PFSK-1 (cell line): ENCODE measurements at regions not wholly inside any gene's neighbourhood (a gene's known extent, or its start where the extent isn't known, plus 50 kb on each side); places are given as distances from the start of the nearest gene placed in this dataset.

Experiments
- FOXP2 ChIP-seq: optimal IDR thresholded peaks from 2 replicates; pipeline ENCODE3; 2011; ENCODE audit warnings: borderline replicate concordance, control low read depth, inconsistent platforms; ENCODE audit not compliant: insufficient read depth; ENCODE audit errors: extremely low read length, extremely low read depth
- POLR2AphosphoS5 ChIP-seq: IDR thresholded peaks from 2 replicates; pipeline ENCODE4 v1.6.1; 2012; ENCODE audit warnings: low read depth, mild to moderate bottlenecking, control low read depth, low read length, moderate library complexity
- SIN3A ChIP-seq: IDR thresholded peaks from 2 replicates; pipeline ENCODE4 v1.6.1; 2012; ENCODE audit warnings: mild to moderate bottlenecking, low read length, moderate library complexity, borderline replicate concordance; ENCODE audit not compliant: insufficient read depth
- TAF1 ChIP-seq: IDR thresholded peaks from 2 replicates; pipeline ENCODE4 v1.6.1; 2012; ENCODE audit warnings: low read length, control low read depth, borderline replicate concordance; ENCODE audit not compliant: insufficient read depth
- TF ChIP-seq, protein P1 (sequence below), 2 experiments: IDR thresholded peaks; 2 replicates each; pipeline versions ENCODE4 v1.6.1 to v1.8.0; 2011 to 2012; ENCODE audit warnings: low read depth in 2 of 2, low read length in 2 of 2, control low read depth in 1 of 2, inconsistent platforms in 1 of 2, mild to moderate bottlenecking in 1 of 2, moderate library complexity in 1 of 2; ENCODE audit not compliant: insufficient read depth in 1 of 2

GRCh38 chr12:23359975-23360701, 589.3 kb downstream of the SOX5 start:
- TF ChIP-seq FOXP2: no peak
- no peak for TF ChIP-seq POLR2AphosphoS5
- no peak for TF ChIP-seq SIN3A
- TF ChIP-seq, protein P1, sequence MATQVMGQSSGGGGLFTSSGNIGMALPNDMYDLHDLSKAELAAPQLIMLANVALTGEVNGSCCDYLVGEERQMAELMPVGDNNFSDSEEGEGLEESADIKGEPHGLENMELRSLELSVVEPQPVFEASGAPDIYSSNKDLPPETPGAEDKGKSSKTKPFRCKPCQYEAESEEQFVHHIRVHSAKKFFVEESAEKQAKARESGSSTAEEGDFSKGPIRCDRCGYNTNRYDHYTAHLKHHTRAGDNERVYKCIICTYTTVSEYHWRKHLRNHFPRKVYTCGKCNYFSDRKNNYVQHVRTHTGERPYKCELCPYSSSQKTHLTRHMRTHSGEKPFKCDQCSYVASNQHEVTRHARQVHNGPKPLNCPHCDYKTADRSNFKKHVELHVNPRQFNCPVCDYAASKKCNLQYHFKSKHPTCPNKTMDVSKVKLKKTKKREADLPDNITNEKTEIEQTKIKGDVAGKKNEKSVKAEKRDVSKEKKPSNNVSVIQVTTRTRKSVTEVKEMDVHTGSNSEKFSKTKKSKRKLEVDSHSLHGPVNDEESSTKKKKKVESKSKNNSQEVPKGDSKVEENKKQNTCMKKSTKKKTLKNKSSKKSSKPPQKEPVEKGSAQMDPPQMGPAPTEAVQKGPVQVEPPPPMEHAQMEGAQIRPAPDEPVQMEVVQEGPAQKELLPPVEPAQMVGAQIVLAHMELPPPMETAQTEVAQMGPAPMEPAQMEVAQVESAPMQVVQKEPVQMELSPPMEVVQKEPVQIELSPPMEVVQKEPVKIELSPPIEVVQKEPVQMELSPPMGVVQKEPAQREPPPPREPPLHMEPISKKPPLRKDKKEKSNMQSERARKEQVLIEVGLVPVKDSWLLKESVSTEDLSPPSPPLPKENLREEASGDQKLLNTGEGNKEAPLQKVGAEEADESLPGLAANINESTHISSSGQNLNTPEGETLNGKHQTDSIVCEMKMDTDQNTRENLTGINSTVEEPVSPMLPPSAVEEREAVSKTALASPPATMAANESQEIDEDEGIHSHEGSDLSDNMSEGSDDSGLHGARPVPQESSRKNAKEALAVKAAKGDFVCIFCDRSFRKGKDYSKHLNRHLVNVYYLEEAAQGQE (IDR thresholded peaks at IDR 0.05; ENCODE audit: insufficient read depth in 1 of 2, low read depth in 2 of 2, low read length in 2 of 2): no peak
- no peak for TF ChIP-seq TAF1
